ENCODE measurements at regions not wholly inside any gene's neighbourhood (a gene's known extent, or its start where the extent isn't known, plus 50 kb on each side); places are given as distances from the start of the nearest gene placed in this dataset.

DNA sequence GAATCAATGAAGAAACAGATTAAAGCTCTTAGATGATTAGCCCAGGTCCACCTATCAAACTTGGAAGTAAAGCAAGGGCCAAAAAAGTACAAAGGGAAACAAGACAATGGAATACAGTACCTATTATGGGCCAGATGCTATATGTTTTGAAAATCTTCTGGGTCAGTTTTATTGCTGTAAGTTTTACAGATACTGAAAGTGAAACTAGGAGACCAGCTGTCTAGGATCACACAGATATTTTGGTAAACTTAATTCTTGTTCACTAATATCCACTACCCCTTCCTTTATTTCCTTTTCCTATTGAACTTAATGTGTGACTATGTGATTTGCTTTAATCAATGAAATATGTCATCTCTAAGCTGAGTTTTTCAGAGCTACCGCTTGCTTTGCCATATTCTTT is 505.4 kb upstream of the PITX2 start:
- TF ChIP-seq, protein P1, sequence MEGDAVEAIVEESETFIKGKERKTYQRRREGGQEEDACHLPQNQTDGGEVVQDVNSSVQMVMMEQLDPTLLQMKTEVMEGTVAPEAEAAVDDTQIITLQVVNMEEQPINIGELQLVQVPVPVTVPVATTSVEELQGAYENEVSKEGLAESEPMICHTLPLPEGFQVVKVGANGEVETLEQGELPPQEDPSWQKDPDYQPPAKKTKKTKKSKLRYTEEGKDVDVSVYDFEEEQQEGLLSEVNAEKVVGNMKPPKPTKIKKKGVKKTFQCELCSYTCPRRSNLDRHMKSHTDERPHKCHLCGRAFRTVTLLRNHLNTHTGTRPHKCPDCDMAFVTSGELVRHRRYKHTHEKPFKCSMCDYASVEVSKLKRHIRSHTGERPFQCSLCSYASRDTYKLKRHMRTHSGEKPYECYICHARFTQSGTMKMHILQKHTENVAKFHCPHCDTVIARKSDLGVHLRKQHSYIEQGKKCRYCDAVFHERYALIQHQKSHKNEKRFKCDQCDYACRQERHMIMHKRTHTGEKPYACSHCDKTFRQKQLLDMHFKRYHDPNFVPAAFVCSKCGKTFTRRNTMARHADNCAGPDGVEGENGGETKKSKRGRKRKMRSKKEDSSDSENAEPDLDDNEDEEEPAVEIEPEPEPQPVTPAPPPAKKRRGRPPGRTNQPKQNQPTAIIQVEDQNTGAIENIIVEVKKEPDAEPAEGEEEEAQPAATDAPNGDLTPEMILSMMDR (IDR thresholded peaks at IDR 0.05; ENCODE audit: insufficient read depth, low read length, poor library complexity, severe bottlenecking) = no peak
- TF ChIP-seq EZH2phosphoT487 (conservative IDR thresholded peaks at IDR 0.05; ENCODE audit: low read length) = no peak
